ENCODE measurements at regions not wholly inside any gene's neighbourhood (a gene's known extent, or its start where the extent isn't known, plus 50 kb on each side); places are given as distances from the start of the nearest gene placed in this dataset.

- no peak for TF ChIP-seq POLR2A (IDR thresholded peaks at IDR 0.05)
- TF ChIP-seq, protein P1, sequence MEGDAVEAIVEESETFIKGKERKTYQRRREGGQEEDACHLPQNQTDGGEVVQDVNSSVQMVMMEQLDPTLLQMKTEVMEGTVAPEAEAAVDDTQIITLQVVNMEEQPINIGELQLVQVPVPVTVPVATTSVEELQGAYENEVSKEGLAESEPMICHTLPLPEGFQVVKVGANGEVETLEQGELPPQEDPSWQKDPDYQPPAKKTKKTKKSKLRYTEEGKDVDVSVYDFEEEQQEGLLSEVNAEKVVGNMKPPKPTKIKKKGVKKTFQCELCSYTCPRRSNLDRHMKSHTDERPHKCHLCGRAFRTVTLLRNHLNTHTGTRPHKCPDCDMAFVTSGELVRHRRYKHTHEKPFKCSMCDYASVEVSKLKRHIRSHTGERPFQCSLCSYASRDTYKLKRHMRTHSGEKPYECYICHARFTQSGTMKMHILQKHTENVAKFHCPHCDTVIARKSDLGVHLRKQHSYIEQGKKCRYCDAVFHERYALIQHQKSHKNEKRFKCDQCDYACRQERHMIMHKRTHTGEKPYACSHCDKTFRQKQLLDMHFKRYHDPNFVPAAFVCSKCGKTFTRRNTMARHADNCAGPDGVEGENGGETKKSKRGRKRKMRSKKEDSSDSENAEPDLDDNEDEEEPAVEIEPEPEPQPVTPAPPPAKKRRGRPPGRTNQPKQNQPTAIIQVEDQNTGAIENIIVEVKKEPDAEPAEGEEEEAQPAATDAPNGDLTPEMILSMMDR (IDR thresholded peaks at IDR 0.05), result no peak
- TF ChIP-seq EP300 (IDR thresholded peaks at IDR 0.05), result no peak
- no peak for TF ChIP-seq POLR2AphosphoS5 (IDR thresholded peaks at IDR 0.05)
These were observed 192.3 kb upstream of the GRIN3A start for GRCh38 chr9:101930783-101931182.
